HG03135 (cell line): ENCODE measurements at regions not wholly inside any gene's neighbourhood (a gene's known extent, or its start where the extent isn't known, plus 50 kb on each side); places are given as distances from the start of the nearest gene placed in this dataset.

Experiments
- ATAC-seq: cut with Tn5 transposase; IDR thresholded peaks from one replicate; pipeline ENCODE4 v1.9.1; 2021; ENCODE audit warnings: mild to moderate bottlenecking, moderate library complexity; ENCODE audit not compliant: unreplicated experiment

GRCh38 chr12:4108803-4109345 is 164.7 kb upstream of the CCND2 start:
- ATAC-seq = no peak

DNA sequence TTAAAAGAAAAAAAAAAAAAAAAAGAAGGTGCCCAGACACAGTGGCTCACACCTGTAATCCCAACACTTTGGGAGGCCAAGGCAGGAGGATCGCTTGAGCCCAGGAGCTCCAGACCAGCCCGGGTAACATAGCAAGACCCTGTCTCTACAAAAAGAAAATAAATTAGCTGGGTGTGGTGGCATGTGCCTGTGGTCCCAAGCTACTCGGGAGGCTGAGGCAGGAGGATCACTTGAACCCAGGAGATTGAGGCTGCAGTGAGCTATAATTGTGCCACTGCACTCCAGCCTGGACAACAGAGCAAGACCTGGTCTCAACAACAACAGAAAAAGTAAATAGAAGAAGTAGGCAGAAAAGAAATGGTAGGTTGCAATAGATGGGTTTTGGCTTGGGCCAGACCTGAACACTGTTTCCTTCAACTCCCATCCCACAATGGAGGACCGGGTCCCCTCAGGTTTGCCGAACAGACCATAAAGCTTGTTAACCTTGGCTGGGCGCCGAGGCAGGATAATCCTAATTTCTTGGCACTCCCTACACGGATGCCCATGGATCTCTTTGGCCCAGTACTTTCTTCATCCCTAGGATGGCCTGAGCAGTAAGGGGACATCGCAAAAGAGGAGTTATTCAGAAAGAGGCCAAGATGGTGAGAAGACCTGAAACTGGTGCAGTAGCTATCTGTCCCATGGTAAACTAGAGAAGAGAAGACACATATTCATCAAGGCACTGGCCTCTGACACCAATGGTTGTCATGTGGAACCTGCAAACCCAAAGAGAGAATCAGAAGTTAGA is 165.5 kb upstream of the CCND2 start:
- ATAC-seq = no peak

DNA sequence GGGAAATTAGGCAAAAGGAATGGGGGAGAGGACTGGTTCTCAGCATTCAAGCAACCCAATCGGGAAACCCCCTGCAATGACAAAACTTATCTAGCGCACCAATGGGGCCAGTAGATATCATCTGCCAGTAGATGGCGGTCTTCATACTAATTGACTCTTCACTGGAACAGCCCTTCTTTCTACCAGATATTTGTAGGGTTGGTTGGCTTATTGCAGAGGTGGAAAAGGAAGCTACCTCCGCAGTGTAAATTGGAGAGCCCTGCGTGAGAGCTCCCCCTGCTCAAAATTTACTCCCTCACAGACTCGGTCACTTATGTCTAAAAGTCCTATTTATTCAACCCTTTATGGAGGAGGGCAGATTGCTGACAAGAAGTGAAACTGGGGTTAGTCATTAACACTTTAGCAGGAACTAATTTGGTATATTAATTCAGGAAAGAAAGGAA is 166.1 kb upstream of the CCND2 start:
- peak; percentile 86 for ATAC-seq

GRCh38 chr12:4106621-4107020 is 166.9 kb upstream of the CCND2 start:
- no peak for ATAC-seq

- ATAC-seq = no peak
Observed at GRCh38 chr12:4104722-4105244, 168.8 kb upstream of the CCND2 start.

DNA sequence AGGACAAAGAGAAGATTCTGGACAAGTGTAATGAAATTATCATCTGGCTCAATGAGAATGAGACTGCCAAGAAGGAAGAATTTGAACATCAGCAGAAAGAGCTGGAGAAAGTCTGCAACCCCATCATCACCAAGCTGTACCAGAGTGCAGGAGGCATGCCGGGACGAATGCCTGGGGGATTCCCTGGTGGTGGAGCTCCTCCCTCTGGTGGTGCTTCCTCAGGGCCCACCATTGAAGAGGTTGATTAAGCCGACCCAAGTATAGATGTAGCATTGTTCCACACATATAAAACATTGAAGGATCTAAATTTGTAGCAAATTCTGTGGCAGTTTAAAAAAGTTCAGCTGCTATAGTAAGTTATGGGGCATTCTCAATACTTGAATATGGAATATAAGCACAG is 174.3 kb upstream of the CCND2 start:
- ATAC-seq = no peak

GRCh38 chr12:4091016-4091743 is 182.4 kb upstream of the CCND2 start:
- ATAC-seq = no peak

GRCh38 chr12:4089956-4090355 is 183.6 kb upstream of the CCND2 start:
- ATAC-seq = no peak

DNA sequence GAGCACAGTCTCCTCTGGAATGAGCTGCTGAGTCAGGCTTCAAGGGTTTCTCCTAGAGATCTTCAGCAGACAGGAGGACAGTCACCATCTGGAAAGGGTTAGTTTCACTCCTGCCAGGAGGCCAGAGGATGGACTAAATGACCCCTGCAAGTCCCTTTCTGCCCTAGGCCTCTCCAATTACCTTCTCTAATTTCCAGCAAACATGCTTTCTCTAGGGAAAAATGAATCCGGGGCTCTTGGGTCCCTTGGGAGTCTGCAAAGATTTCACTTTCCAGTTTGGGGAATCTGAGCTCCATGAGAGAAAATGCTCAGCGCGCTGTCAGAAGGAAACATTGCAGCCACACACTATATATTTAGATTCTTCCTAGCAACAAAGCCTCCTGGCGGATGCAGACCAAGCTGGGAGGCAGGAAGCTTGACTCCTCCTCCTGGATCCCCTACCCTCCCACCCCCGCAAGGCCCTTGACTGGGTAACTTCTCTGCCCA is 184.4 kb upstream of the CCND2 start:
- no peak for ATAC-seq

DNA sequence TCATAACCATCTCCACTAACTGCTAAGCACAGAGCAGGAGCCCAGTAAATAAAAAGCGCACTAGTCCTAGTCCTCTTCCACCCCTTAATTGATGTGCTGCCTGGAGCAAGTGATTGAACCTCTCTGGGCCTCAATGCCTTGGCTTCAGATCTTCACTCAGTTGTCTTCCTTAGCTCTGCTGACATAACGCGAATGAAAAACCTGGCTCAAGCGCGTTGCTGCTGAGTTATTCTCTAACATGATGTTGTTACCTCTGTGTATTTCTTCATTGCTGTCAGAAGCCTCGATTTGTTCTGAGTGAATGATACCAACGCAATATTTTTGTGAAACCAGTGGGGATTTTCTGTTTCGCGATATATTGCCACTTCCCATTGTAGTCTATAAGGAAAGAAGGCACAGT is 185.1 kb upstream of the CCND2 start:
- ATAC-seq = no peak

DNA sequence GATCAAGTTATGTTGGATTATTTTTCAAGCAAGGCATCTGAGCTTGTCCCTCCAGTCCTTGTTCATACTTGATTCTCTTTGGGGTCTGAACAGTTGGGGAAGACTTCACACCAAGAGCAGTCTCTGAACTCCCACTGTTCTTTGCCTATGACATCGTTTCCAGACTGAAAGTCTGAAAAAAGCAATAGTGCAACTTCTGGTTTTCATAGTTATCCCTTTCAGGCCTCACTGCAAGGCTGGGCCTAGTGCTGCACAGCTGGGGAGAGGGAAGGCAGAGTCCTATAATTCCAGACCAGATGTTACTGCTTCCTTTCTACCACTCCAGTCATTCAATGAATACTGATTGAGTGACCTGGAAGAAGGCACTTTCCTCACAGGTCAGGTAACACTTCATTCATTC is 187.1 kb upstream of the CCND2 start:
- ATAC-seq = no peak

DNA sequence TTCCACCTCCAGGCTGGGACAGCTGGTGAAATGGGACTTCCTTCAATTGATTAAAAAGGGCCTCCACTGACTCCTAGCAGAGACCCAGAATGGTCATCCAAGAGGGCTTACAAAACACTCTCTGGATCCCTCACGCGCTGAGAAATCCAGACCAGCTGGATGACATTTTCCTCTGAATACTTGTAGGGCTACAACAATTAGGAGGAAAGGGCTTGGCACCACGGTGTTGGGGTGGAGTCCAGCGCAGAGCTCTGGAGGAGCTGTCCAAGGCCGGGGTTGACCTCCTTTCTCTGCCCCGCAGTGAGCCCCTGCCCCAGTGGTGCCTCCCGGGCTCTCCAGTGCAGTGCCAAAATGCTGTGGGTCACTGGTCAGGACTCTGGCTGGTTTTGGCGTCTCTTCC is 189.0 kb upstream of the CCND2 start:
- ATAC-seq = no peak

DNA sequence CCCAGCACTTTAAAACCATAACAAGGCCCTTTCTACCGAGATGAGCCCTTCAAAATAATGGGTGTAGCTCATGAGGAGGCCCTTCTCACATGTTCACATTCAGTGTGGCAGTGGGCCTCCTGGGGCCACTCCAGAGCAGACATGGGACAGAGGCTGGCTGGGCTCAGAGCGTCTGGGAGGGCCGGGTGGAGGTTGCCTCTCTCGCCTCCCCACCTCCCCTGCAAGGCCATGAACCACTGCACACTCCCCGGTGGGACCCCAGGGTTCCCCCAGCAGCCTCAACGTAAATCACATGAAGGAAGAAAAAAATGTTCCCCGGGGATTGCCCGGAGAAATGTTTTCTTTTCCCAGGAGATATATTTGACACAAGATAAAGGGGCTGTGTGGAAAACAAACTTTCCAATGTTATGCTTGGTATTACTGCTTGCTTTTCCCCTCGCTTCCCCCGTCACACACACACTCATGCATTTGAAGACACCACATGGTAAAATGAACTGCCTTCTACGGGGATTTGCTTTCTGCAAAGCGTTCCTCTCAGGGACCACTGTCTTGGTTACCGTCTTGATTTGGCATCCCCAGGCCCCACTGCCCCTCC is 190.7 kb upstream of the CCND2 start:
- ATAC-seq = no peak

GRCh38 chr12:4080213-4080612 is 193.3 kb upstream of the CCND2 start:
- ATAC-seq = no peak

GRCh38 chr12:4074129-4074528 is 199.4 kb upstream of the CCND2 start:
- no peak for ATAC-seq

DNA sequence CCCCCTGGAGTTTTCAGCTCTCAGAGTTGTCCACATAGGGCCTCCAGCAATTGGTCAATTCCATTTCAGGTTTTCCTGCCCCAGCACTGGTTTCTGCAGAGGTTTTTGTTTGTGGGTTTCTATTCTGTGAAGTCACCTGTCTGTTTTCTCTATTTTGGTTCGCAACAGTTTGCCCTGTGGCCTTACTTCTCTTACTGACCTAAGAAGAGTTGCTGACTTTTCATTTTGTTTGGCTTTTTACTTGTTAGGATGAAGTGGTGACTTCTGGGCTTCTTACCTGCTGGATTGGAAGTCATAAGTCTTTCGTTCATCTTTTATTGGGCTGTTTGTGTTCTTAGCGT is 196.4 kb upstream of the PARP11 start:
- no peak for ATAC-seq

- ATAC-seq = no peak
Observed at GRCh38 chr12:4068981-4069669, 195.9 kb upstream of the PARP11 start.

- ATAC-seq = no peak
Observed at GRCh38 chr12:4064008-4064407, 190.8 kb upstream of the PARP11 start.

GRCh38 chr12:4059898-4060568 is 186.8 kb upstream of the PARP11 start:
- ATAC-seq = no peak
